ENCODE measurements at regions not wholly inside any gene's neighbourhood (a gene's known extent, or its start where the extent isn't known, plus 50 kb on each side); places are given as distances from the start of the nearest gene placed in this dataset.

- Histone ChIP-seq H3K4me3 (no peak overlapping the region), H3K4me1 (no peaks in the 10 kb centered on the region), H3K9me3 (no peaks in the 10 kb centered on the region), H3K27ac (no peak overlapping the region), H3K36me3 (no peaks in the 10 kb centered on the region), H3K27me3 (no peaks in the 10 kb centered on the region)
- TF ChIP-seq POLR2AphosphoS5 (IDR thresholded peaks at IDR 0.05) (no peak), POLR2A (IDR thresholded peaks at IDR 0.05) (no peak), EP300 (IDR thresholded peaks at IDR 0.05) (no peak), CTCF (IDR thresholded peaks at IDR 0.05) (no peak)
- peak in 1 of 2 donors; percentile 46 for DNase-seq
- intact Hi-C loops (cut with DNase I; ENCODE audit: low total_unique reads), result no loop called here
- 69 to 84% (median 77%) methylated on average over 6 of the region's 6 CpGs for WGBS, 5 donors
Measured at GRCh38 chr20:39259010-39259803, 297.1 kb downstream of the DHX35 start.

- Histone ChIP-seq H3K4me3 (no peak overlapping the region), H3K27me3 (no peaks in the 10 kb centered on the region), H3K9me3 (no peaks in the 10 kb centered on the region), H3K4me1 (no peaks in the 10 kb centered on the region), H3K27ac (no peak overlapping the region), H3K36me3 (no peaks in the 10 kb centered on the region)
- WGBS, 5 donors, result 85 to 90% (median 88%) methylated on average over 4 of the region's 4 CpGs
- DNase-seq, result no peak
- TF ChIP-seq POLR2AphosphoS5 (IDR thresholded peaks at IDR 0.05) (no peak), POLR2A (IDR thresholded peaks at IDR 0.05) (no peak), EP300 (IDR thresholded peaks at IDR 0.05) (no peak), CTCF (IDR thresholded peaks at IDR 0.05) (no peak)
- intact Hi-C loops (cut with DNase I; ENCODE audit: low total_unique reads), result no loop called here
Measured at GRCh38 chr20:39258253-39258652, 296.1 kb downstream of the DHX35 start.

- H3K27me3 ChIP-seq, result no peaks in the 10 kb centered on the region
- WGBS, 5 donors, result 45 to 79% (median 61%) methylated on average over 9 of the region's 9 CpGs
Measured at GRCh38 chr20:39253051-39253755, 291.1 kb downstream of the DHX35 start.

GRCh38 chr20:39252035-39252434 is 289.9 kb downstream of the DHX35 start:
- Histone ChIP-seq H3K9me3 (no peaks in the 10 kb centered on the region), H3K27ac (no peak overlapping the region), H3K27me3 (no peaks in the 10 kb centered on the region), H3K4me3 (no peak overlapping the region), H3K36me3 (no peaks in the 10 kb centered on the region), H3K4me1 (no peaks in the 10 kb centered on the region)
- 83 to 86% (median 86%) methylated on average over 6 of the region's 6 CpGs for WGBS, 5 donors
- intact Hi-C loops (cut with DNase I; ENCODE audit: low total_unique reads), result no loop called here
- TF ChIP-seq CTCF (IDR thresholded peaks at IDR 0.05) (no peak), EP300 (IDR thresholded peaks at IDR 0.05) (no peak), POLR2A (IDR thresholded peaks at IDR 0.05) (no peak), POLR2AphosphoS5 (IDR thresholded peaks at IDR 0.05) (no peak)
- no peak for DNase-seq

More at GRCh38 chr20:39253051-39253755, 291.1 kb downstream of the DHX35 start:
- TF ChIP-seq CTCF (IDR thresholded peaks at IDR 0.05), result no peak
- TF ChIP-seq POLR2A (IDR thresholded peaks at IDR 0.05), result no peak
- TF ChIP-seq EP300 (IDR thresholded peaks at IDR 0.05), result no peak
- no peak for TF ChIP-seq POLR2AphosphoS5 (IDR thresholded peaks at IDR 0.05)
- H3K4me3 ChIP-seq, result no peak overlapping the region
- H3K27ac ChIP-seq, result no peak overlapping the region
- intact Hi-C loops (cut with DNase I; ENCODE audit: low total_unique reads), result no loop called here
- H3K9me3 ChIP-seq, result no peaks in the 10 kb centered on the region
- H3K36me3 ChIP-seq, result no peaks in the 10 kb centered on the region
- H3K4me1 ChIP-seq, result no peaks in the 10 kb centered on the region
- peak in 1 of 2 donors; percentile 15 for DNase-seq

Measured in stomach (tissue), 8 donors.